GM21367 (cell line): ENCODE measurements at regions not wholly inside any gene's neighbourhood (a gene's known extent, or its start where the extent isn't known, plus 50 kb on each side); places are given as distances from the start of the nearest gene placed in this dataset.

ENCODE experiments used
- ATAC-seq: cut with Tn5 transposase; IDR thresholded peaks from one replicate; pipeline ENCODE4 v1.9.1; 2021; ENCODE audit not compliant: unreplicated experiment

- peak; percentile 76 for ATAC-seq
These were observed 284.8 kb downstream of the ETS1 start for GRCh38 chr11:128302425-128303186.

GRCh38 chr11:128301756-128302155 lies 285.6 kb downstream of the ETS1 start:
- ATAC-seq, result no peak

- no peak for ATAC-seq
These were observed 286.6 kb downstream of the ETS1 start for GRCh38 chr11:128300785-128301184.

GRCh38 chr11:128299132-128299726 lies 288.1 kb downstream of the ETS1 start:
- no peak for ATAC-seq

GRCh38 chr11:128298271-128298670 lies 289.1 kb downstream of the ETS1 start:
- no peak for ATAC-seq

- ATAC-seq, result no peak
These were observed 289.6 kb downstream of the ETS1 start for GRCh38 chr11:128297805-128298204.

GRCh38 chr11:128297091-128297651 lies 290.2 kb downstream of the ETS1 start:
- ATAC-seq, result no peak

- no peak for ATAC-seq
These were observed 292.7 kb downstream of the ETS1 start for GRCh38 chr11:128294671-128295050.

GRCh38 chr11:128294001-128294670 lies 293.2 kb downstream of the ETS1 start:
- no peak for ATAC-seq

- ATAC-seq, result no peak
These were observed 295.5 kb downstream of the ETS1 start for GRCh38 chr11:128291835-128292234.

- ATAC-seq, result no peak
These were observed 296.4 kb downstream of the ETS1 start for GRCh38 chr11:128291007-128291406.

GRCh38 chr11:128290106-128290840 lies 297.1 kb downstream of the ETS1 start:
- ATAC-seq, result peak; percentile 83

- no peak for ATAC-seq
These were observed 298.3 kb downstream of the ETS1 start for GRCh38 chr11:128289048-128289447.

- no peak for ATAC-seq
These were observed 299.0 kb downstream of the ETS1 start for GRCh38 chr11:128288368-128288767.

- no peak for ATAC-seq
These were observed 302.0 kb downstream of the ETS1 start for GRCh38 chr11:128285321-128285720.

- ATAC-seq, result no peak
These were observed 302.7 kb downstream of the ETS1 start for GRCh38 chr11:128284634-128285033.

GRCh38 chr11:128283451-128283850 lies 303.9 kb downstream of the ETS1 start:
- no peak for ATAC-seq

GRCh38 chr11:128282053-128282452 lies 305.3 kb downstream of the ETS1 start:
- ATAC-seq, result no peak

GRCh38 chr11:128279866-128280265 lies 307.5 kb downstream of the ETS1 start:
- ATAC-seq, result no peak

GRCh38 chr11:128273736-128274135 lies 313.6 kb downstream of the ETS1 start:
- ATAC-seq, result no peak

GRCh38 chr11:128271401-128271800 lies 316.0 kb downstream of the ETS1 start:
- no peak for ATAC-seq
